HG02870 (cell line): ENCODE measurements at regions not wholly inside any gene's neighbourhood (a gene's known extent, or its start where the extent isn't known, plus 50 kb on each side); places are given as distances from the start of the nearest gene placed in this dataset.
A peak's percentile ranks its signal among the peaks of the same experiment; 100 is the strongest.
"Not testable (repeated sequence)": the region's sequence is repeated elsewhere in the genome, so short reads cannot be mapped to it uniquely, and the experiment has no call there.

Experiments
- ATAC-seq: cut with Tn5 transposase; IDR thresholded peaks from one replicate; pipeline ENCODE4 v1.9.1; 2021; ENCODE audit warnings: mild to moderate bottlenecking, moderate library complexity; ENCODE audit not compliant: unreplicated experiment

- no peak for ATAC-seq
Measured at GRCh38 chr9:82115900-82116299, 127.3 kb downstream of the SPATA31D1 start.

DNA sequence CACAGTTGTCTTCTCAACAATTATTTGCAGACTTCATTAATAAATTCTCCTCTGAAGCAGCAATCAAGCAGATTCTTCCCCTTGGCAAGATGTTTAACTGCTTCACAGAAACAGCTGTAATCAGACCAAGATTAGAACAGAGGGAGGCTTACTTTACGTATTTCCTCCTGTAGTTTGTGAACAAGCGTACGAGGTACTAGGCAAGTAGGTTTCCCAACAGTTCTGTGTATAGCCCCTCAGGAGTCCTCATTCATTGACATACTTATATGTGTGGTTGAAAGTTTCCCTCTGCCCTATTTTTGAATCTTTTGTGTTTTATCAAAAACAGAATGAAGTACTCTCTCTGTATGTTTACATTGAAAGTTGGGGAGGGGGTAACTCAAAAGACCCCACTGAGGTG is 128.0 kb downstream of the SPATA31D1 start:
- ATAC-seq: no peak

- ATAC-seq: no peak
Measured at GRCh38 chr9:82117026-82117811, 128.6 kb downstream of the SPATA31D1 start.

GRCh38 chr9:82122731-82123130 is 134.2 kb downstream of the SPATA31D1 start:
- no peak for ATAC-seq

DNA sequence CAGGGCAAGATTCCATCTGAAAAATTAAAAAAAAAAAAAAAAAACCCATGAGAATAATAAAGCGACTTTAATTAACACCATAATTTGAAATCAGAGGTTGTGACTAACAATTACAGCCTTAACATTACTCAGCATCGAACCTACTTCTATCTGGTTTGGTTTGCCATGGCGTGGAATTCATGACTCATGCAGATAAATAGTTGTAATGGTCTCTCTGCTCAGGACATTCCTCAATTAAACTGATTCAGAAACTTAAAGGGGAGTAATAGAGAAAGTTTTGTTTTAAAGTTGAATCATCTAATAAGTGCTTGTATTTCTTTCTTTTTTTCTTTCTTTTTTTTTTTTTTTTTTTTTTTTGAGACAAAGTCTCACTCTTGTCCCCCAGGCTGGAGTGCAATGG is 135.5 kb downstream of the SPATA31D1 start:
- no peak for ATAC-seq

- no peak for ATAC-seq
Measured at GRCh38 chr9:82126256-82126655, 137.7 kb downstream of the SPATA31D1 start.

GRCh38 chr9:82127465-82127864 is 138.9 kb downstream of the SPATA31D1 start:
- ATAC-seq: no peak

- peak; percentile 68 for ATAC-seq
Measured at GRCh38 chr9:82128011-82128696, 139.6 kb downstream of the SPATA31D1 start.

GRCh38 chr9:82129708-82130107 is 141.1 kb downstream of the SPATA31D1 start:
- ATAC-seq: no peak

DNA sequence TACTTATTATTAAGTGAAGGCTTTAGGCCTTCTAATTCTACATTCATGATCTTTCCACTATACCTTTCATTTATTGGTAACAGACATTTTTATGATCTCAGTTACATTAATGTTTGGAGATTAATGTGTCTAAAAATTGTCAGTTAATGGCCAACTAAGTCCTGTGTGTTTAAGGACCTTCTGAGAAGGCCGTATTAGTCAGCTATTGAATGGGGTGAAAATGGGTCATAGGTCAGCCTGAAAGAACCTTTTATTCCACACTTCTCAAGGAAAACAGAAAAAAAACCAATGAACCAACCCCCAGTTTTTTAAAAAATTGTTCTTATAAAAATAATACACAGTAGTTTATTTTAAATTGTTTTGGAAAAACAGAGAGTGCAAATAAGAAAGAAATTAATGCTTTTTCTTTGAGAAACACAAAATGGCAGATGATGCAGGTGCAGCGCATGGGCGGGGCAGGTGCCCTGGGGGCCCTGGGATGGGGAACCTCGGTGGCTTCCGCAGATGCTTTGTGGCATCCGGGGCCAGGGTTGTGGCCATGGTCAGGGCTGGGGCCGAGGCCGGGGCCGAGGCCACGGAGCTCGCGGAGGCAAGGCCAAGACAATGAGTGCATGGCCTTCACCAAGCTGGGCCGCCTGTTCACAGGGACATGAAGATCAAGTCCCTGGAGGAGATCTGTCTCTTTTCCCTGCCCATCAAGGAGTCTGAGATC is 141.9 kb downstream of the SPATA31D1 start:
- no peak for ATAC-seq

DNA sequence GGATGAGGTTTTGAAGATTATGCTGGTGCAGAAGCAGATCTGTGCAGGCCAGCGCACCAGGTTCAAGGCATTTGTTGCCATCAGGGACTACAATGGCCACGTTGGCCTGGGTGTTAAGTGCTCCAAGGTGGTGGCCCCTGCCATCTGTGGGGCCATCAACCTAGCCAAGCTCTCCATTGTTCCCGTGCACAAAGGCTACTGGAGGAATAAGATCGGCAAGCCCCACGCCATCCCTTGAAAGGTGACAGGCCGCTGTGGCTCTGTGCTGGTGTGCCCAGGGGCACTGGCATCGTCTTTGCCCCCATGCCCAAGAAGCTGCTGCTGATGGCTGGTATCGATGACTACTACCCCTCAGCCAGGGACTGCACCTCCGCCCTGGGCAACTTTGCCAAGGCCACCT is 142.5 kb downstream of the SPATA31D1 start:
- no peak for ATAC-seq

DNA sequence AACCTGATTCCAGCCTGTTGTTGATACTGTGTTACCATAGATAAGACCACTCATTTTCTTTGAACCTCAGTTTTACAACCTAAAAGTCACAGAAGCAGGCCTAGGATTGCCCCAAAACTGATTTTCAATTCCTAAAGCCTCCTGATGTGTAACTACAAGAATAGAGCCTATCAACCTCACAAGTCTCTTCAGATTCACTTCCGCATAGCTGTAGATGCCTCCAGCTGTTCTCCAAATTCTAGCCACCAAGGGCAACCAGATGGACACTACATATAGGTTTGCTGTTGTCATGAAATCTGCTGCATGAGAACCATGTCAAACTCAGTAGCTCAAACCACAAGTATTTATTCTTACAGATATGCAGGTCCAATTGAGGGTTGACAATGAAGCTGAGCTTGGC is 143.5 kb downstream of the SPATA31D1 start:
- peak; percentile 59 for ATAC-seq

- no peak for ATAC-seq
Measured at GRCh38 chr9:82134010-82134409, 145.4 kb downstream of the SPATA31D1 start.

GRCh38 chr9:82135106-82135505 is 146.5 kb downstream of the SPATA31D1 start:
- ATAC-seq: no peak

GRCh38 chr9:82138081-82138480 is 149.5 kb downstream of the SPATA31D1 start:
- not testable (repeated sequence) for ATAC-seq

GRCh38 chr9:82140471-82140870 is 151.9 kb downstream of the SPATA31D1 start:
- ATAC-seq: no peak

DNA sequence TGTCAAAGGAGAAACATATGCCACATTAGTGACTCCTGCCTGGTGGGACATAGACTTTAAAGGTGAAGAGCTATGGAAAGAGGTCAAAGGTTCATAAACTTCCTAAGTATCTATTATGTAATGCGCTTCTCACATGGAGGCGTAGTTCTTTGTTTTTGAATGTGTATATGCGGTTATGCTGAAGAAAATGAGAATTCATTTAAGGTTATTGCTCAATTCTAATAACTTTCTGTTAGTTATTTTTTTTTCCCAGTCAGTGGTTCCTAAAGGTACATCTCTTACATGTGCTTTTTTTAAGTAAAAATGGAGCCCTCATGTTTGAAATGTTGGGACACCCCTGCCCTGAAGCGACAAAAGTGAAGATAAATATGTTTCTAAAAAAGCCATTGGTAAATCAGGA is 156.2 kb downstream of the SPATA31D1 start:
- no peak for ATAC-seq

- ATAC-seq: no peak
Measured at GRCh38 chr9:82146677-82147076, 158.1 kb downstream of the SPATA31D1 start.

- ATAC-seq: no peak
Measured at GRCh38 chr9:82147798-82148425, 159.3 kb downstream of the SPATA31D1 start.

- no peak for ATAC-seq
Measured at GRCh38 chr9:82148426-82148810, 159.8 kb downstream of the SPATA31D1 start.

DNA sequence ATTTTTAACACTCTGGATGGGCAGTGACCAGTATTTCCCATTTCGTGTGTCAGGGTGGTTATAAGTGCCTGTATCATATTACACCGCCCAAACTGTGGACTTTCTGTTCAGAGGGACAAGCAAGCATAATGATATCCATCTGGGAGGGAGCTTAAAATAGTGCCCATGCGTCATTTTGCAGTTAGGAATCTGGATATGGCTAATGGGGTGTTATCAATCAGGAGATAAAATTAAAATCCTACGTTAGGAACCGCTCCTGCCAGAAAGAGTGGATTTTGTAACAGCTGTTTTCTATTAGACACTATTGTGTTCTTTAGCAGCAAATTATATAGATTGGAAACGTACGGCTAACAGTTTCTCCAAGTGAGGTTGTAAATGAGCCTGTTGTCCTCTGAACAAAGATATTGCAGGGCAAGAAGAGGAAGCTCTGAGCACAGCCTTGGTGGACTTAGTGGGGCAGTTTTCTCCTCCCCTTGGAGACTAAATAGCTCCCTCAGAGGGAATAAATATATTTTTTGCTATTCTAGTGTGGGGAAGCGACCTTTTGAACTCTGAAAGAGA is 160.4 kb downstream of the SPATA31D1 start:
- no peak for ATAC-seq
